IMR-90 (cell line): ENCODE measurements at regions not wholly inside any gene's neighbourhood (a gene's known extent, or its start where the extent isn't known, plus 50 kb on each side); places are given as distances from the start of the nearest gene placed in this dataset.

ENCODE experiments used
- CHD1 ChIP-seq: IDR thresholded peaks from 2 replicates; pipeline ENCODE4 v1.6.1; 2012; ENCODE audit warnings: low read depth, low read length, improper control_type of control experiment
- CTCF ChIP-seq: conservative IDR thresholded peaks from 2 replicates; pipeline ENCODE4 v1.5.1; 2012; ENCODE audit warnings: mild to moderate bottlenecking, low read depth, low read length, improper control_type of control experiment
- ELK1 ChIP-seq: fragments of 150-350 bp; IDR thresholded peaks from 2 replicates; pipeline ENCODE4 v1.6.1; 2016; ENCODE audit warnings: low read depth, mild to moderate bottlenecking, low read length, moderate library complexity, borderline replicate concordance
- MAFK ChIP-seq: IDR thresholded peaks from 2 replicates; pipeline ENCODE4 v1.6.1; 2012; ENCODE audit warnings: low read depth, low read length, improper control_type of control experiment
- MAZ ChIP-seq: IDR thresholded peaks from 2 replicates; pipeline ENCODE4 v1.6.1; 2012; ENCODE audit warnings: low read depth, mild to moderate bottlenecking, low read length, improper control_type of control experiment, moderate library complexity, borderline replicate concordance
- MXI1 ChIP-seq: IDR thresholded peaks from 2 replicates; pipeline ENCODE4 v1.6.1; 2012; ENCODE audit warnings: low read depth, mild to moderate bottlenecking, low read length, moderate library complexity, borderline replicate concordance
- POLR2A ChIP-seq: IDR thresholded peaks from 2 replicates; pipeline ENCODE4 v1.6.1; 2012; ENCODE audit warnings: mild to moderate bottlenecking, low read depth, low read length
- RAD21 ChIP-seq: IDR thresholded peaks from 2 replicates; pipeline ENCODE4 v1.6.1; 2012; ENCODE audit warnings: low read length, improper control_type of control experiment
- RCOR1 ChIP-seq: IDR thresholded peaks from 2 replicates; pipeline ENCODE4 v1.6.1; 2012; ENCODE audit warnings: mild to moderate bottlenecking, low read length, improper control_type of control experiment; ENCODE audit not compliant: insufficient replicate concordance
- SMC3 ChIP-seq: fragments of 150-350 bp; IDR thresholded peaks from 2 replicates; pipeline ENCODE4 v1.6.1; 2016; ENCODE audit warnings: low read depth, mild to moderate bottlenecking, antibody characterized with exemption, low read length, moderate library complexity
- USF2 ChIP-seq: fragments of 150-350 bp; IDR thresholded peaks from 2 replicates; pipeline ENCODE4 v1.6.1; 2017; ENCODE audit warnings: mild to moderate bottlenecking, antibody characterized with exemption, low read length, low read depth

GRCh38 chr13:56356690-56357089 lies 784.0 kb upstream of the PRR20A start:
- TF ChIP-seq CTCF (no peak), MXI1 (no peak), RAD21 (no peak), POLR2A (no peak), SMC3 (no peak), MAFK (no peak), ELK1 (no peak), RCOR1 (no peak), MAZ (no peak), USF2 (no peak), CHD1 (no peak)
